HG02759 (cell line): ENCODE measurements at regions not wholly inside any gene's neighbourhood (a gene's known extent, or its start where the extent isn't known, plus 50 kb on each side); places are given as distances from the start of the nearest gene placed in this dataset.
"Not testable (repeated sequence)": the region's sequence is repeated elsewhere in the genome, so short reads cannot be mapped to it uniquely, and the experiment has no call there.

ENCODE experiments used
- ATAC-seq: cut with Tn5 transposase; IDR thresholded peaks from one replicate; pipeline ENCODE4 v1.9.1; 2021; ENCODE audit warnings: mild to moderate bottlenecking, moderate library complexity; ENCODE audit not compliant: unreplicated experiment

DNA sequence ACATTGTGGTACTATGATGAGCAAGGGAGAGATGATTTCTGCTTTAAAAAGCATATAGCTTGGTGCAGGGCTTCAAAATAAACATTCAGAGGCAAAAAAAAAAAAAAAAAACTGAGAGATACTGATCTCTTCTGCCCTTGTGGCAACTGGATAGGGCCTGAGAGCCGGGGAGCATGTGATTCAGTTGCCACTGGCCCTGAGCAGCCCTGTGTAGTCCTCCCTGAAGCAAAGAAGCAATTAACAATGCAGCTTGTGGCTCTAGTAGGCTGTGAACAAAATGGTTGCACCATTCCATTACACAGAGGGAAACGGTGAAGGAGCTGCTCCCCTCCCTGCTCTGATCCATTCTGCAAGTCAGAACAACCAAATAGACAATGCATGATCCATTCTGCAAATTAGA lies 347.5 kb upstream of the DAB2 start:
- no peak for ATAC-seq

DNA sequence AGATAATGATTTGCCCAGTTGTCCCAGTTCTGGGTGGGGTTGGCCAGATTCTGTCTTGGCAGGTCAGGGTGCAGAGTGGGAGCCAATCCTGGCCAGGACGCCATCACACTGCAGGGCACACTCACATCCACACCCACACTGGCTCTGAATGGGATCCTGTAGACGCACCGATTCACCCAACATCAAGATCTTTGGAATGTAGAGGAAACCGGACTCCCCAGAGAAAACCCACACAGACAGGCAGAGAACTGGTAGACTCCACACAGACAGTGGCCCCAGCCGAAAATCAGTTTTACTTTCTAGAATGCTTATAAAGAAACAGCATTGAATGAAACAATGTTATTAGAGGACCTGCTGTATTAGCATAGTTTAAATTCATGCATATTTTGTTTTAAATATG lies 343.1 kb upstream of the DAB2 start:
- no peak for ATAC-seq

DNA sequence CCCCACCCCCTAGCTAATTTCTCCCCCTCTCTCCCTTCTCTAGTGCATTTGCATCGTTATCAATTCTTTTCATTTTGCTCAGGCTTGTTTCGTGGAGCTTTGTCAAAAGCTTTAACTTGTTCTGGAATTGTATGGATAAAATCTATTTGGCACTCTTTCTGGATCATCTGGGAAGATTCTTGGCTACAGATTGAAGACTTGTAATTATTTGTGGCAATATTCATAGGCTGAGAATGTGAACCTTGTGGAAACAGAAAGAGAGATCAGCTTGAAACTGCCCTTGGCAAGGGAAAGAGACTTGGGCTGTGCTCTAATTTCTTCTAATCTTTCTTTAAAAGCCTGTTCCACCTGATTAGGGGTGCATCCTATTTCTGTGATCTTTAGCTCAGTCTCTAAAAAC lies 340.6 kb upstream of the DAB2 start:
- no peak for ATAC-seq

DNA sequence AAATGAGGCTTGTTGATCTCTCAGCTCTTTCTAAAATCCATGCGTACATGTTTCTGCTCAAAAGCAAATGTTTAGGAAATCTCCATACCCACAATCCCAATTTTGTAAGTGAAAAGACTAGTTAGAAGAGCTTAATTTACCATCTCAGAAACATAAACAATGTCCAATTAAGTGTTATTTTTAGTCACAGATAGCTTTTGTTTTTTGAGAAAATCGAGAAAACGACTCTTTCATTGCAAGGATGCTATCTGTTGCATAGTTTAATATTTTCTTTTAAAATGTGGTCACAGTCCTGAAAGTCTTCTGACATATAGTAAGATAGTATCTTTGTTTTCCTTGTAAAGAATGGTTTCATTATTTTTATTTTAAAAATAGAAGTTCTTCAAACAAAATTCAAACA lies 338.0 kb upstream of the DAB2 start:
- no peak for ATAC-seq

DNA sequence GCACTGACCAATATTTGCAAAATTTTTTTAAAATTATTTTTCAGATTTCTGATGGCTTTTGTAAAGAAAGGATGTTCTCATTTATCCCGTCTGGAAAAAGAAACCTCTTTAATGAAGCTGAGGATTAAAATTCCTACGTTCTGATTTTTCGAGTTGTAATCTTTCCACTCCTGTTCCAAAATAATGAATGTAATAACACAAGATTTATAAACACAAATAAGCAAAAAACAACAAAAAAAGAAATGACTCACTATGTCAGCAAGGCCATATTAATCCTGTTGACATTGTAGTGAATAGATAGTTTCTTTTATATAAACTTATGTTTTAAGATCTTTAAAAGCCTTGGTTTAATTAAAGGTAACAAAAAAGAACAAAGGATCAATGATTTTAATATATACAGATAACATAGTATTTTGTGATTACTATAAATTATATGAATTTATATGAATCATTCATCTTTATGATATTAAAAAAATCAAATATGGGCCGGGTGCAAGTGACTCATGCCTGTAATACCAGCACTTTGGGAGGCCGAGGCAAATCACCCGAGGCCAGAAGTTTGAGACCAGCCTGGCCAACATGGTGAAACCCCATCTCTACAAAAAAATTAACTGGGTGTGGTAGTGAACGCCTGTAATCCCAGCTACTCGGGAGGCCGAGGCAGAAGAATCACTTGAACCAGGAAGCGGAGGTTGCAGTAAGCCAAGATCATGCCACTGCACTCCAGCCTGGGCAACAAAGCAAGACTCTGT lies 336.6 kb upstream of the DAB2 start:
- ATAC-seq, result no peak

DNA sequence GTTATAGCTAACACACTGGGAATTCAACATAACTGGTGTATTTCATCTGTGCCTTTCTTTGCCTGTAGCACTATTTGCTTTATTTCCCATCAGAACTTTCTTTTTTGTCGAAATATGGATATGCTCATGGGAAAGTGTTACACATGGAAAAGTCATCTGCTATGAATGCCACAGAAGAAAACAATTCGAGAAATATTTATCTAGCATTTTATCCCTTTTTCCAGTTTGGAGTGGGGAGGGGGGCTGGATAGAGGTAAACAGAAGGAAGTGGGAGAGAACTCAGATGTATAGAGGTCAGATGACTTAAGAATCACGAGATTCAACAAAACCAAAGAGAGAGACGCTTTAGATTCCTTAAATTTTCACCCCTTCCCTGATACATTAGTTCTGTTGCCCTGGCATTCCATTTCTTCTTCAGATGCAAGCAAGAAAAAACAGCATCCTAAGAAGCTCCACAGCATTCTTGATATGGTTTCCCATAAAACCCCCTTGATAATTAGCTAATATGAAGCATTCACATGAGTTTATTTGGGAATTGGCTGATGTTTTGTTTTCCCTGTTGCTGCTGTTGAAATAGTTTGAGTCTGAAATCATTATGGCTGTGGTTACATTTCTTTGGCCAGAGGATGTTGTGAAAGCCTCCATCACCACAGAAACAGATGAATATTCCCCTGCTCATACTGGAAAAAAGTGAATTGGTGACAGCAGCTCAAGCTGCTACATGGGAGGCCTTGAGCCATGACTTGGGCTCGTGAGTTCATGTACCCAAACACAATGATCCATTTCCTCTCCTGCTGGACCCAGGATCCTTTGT lies 335.8 kb upstream of the DAB2 start:
- ATAC-seq, result no peak

DNA sequence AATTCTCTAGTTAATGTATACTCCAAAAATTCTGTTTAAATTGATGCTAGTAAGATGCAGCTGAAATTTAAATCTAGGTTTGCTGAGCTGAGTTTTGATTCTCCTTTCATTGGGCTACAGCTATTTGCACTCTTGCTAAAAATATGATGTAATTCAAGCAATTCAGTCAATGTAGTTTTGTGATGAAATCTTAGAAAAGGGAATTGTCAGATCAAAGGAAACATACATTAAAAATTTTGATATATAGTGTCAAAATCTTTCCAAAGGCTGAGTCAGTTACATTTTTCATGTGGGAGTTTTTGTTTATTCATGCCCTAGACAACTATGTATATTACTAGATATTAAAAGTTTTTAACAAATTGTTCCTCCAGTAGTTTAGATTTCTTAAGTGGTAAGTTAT lies 334.9 kb upstream of the DAB2 start:
- no peak for ATAC-seq

DNA sequence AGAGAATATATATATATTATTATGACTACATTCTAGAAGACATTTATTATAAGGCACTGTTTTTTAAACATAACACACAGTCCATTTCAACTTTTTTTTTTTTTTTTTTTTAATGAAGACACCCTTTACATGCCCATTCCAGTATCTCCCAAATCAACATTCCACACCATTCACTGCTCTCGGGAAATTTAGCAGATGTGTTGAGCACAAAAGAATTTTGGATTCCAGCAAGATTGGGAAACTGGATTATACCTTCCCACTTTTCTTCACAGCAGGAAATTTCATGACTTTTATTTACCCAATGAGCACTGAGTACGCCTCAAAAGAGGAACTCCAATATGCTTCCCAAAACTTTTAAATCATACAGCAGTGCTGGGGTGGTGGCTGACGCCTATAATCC lies 333.6 kb upstream of the DAB2 start:
- ATAC-seq, result no peak

DNA sequence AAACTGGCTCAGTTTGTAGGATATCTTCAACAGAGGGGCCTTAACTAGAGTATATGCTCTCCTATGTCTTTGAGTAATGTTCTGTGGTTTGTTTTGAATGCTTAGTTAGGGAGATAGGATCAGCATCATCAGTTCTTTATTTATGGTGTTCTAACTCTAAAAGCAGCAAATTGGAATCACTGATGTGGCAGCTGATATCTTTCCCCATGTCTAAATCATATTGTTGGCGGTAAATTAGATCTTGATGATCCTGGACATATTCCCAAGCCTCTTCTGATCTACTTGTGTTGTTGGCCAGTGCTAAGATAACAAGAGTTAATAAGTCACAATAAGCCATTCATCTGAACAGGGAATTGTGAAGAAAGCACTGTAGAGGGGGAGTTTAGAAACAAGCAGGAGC lies 332.4 kb upstream of the DAB2 start:
- no peak for ATAC-seq

DNA sequence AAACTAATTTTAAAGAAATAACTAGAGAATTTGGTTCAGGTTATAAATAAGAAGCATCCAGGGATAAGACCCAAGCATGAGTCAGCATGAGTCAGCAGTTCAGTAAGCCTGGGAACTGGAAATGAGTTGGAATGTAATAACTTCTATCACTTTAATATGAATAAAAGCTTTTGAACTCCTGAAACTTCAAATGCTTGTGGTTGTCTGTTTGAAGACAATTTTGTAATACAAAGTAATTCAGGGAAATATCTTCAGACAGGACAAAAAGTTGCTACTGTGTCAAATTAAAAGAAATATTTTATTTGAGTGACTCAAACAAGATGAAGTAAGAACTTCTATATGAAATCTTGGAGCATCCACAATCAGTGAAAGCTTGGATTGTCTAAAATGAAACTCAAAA lies 331.2 kb upstream of the DAB2 start:
- ATAC-seq, result no peak

DNA sequence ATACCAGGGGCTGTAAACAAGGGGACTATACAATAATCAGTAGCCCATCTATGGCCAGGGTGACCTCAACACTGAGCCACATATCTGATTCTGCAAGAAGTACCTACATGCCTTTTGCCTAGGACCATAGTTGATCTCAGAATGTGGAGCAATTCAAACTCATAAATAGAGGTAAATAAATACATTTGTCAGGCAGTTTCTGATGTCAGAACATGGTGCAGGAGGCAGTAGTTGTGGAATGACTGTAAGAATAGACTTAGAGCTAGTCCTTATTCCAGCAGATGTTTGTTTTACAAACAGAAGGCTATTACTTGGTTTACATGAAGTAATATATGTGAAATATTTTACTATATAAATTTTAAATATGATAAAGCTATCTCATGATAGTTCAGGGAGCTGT lies 330.7 kb upstream of the DAB2 start:
- ATAC-seq, result no peak

DNA sequence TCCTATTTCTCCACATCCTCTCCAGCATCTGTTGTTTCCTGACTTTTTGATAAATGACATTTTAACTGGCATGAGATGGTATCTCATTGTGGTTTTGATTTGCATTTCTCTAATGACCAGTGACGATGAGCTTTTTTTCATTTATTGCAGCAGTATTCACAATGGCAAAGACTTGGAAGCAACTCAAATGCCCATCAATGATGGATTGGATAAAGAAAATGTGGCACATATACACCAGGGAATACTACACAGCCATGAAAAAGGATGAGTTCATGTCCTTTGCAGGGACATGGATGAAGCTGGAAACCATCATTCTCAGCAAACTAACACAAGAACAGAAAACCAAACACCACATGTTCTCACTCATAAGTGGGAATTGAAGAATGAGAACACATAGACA lies 329.0 kb upstream of the DAB2 start:
- ATAC-seq, result not testable (repeated sequence)

DNA sequence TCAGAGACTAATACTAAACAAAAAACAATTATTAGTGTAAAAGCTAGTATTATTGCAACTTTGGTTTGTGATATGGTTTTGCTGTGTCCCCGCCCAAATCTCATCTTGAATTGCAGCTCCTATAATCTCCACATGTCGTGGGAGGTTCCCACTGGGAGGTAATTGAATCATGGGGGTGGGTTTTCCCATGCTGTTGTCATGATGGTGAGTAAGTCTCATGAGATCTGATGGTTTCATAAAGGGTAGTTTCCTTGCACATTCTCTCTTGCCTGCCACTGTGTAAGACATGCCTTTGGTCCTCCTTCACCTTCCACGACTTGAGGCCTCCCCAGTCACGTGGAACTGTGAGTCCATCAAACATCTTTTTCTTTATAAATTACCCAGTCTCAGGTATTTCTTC lies 325.9 kb upstream of the DAB2 start:
- ATAC-seq, result no peak

DNA sequence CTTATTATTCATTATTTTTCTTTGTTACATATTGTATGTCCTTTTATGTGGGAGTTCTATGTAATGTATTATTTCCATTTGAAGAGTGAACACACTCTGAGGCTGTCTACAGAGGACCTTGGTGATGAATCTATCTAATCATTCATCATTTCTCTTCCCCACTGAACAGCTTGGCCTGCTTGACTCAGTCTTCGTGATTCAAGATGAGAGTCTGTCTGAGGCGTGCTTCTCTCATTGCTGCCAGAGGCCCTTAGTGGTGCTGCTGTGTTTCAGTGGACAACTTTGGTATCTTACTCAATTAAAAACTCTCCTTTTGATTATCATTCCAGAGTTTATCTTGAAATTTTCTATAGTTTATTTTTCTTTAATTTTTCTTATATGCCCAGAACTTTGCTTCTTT lies 318.1 kb upstream of the DAB2 start:
- no peak for ATAC-seq

DNA sequence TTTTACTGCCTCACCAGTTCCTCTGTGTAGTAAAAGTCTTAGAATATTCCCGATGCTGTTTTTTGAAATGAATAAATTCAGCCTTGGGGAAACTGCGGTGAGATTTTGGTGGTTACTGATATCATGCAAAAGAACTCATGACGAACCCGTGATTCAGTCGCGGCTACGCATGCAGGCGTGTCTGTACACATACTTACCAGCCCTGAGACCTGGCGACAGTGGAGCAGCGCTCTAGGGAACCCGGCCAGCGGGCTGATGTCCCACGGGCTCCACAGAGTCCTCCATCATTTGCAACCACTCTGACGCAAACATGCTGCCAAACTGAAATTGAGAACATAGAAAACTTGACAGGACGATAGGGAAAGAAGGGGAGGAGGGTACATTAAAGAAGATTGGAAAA lies 315.6 kb upstream of the DAB2 start:
- no peak for ATAC-seq

DNA sequence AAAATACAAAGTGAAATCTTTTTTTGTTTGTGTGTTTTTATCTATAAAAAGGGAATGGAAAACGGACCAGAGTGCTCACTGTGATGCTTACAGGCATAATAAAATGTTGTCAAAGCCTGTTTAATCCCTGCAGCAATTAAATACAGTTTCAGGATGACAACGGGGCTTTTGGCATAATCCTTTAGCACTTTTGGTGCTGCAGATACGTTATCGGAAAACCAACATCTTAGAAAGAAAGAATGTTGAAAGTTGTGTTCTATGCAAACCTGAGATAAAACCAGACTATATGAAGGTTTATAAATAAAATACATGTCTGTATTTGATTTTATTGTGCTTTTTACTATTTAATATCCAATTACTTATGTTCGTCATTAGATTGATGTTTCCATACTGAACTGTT lies 307.4 kb upstream of the DAB2 start:
- no peak for ATAC-seq

DNA sequence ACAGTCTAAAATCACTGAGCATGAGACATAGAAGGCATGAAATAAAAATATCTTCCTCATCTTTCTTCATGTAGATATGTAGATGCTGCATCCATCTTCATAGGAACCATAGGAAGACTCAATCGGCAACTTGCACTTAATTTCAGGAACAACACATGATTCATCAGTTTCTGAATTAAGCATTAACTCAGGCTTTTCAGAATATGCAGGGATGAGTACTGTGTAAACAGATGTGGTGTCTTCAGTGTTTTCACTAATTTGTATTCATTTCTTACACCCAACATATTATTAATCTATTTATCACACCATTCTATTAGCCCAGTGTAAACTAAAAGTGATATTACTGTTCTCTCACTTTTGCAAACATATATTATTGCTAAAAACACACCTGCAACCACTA lies 305.9 kb upstream of the DAB2 start:
- ATAC-seq, result no peak

DNA sequence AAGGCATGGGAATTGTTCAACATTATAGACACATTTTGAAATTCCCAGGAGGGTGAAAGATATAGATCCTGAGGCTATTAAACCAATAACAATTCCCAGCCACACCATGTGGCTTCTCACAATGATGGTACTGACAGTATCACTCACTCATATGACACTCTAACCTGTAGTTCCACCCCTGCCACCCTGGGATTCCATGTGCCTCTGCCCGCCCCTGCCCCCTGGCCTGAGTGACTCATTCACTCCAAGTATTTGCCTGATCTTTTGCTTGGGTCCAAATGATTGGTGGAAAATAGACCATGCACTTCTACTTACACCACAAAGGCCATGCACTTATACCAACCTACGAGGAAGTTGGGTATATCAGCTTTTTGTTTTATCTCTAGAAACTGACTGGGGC lies 305.2 kb upstream of the DAB2 start:
- ATAC-seq, result no peak

DNA sequence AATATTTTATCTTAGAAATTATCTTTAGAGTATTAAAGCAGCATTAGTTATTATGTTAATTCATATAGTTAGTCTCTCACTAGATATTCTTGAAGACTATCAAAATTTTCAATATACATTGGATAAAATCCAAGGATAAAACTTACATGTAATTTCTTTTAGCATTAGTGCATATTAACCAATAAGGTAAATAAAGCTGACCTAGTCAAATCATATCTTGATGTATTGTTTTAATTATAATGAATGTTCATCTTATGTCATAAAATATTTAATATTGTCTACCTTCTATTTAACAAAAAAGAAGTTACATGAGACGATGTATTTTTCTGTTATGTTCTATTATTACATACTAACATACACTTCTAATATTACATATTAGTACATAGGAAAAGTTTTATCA lies 301.7 kb upstream of the DAB2 start:
- no peak for ATAC-seq

DNA sequence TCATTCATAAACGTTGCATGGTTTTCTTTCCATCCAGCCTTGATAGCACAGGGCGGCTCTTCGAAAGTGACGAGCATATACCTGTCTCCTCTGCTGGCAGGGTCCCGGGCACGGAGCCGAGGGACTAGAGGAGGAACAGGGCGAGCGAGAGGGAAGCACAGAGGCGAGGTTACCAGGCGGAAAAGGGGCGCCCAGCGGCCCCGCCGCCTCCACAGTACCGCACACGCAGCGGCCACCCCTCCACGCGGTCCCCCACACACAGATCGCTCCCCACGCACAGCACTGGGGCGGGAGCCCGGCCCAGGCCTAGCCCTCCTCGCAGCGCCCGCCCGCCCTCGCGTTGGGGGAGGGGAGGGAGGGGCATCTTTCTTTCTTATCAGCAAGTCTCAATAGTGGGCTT lies 296.6 kb upstream of the DAB2 start:
- no peak for ATAC-seq

DNA sequence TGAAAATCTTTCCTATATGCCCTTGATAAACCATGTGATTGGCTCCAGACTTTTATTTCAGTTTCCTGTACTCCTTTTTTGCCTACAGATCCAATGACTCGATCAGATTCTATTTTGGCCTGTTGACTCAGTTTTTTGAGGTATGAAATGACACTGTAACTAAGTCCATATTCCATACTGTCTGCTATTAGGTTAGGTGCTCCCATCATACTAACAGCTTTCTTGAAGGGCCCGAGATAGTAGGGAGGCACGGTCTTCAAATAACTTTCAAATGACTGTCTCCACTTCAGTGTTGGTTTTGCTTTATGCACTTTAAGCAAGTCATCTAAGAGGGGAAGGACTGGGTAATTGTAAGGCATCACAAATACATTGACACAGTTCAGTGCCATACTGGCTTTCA lies 295.4 kb upstream of the DAB2 start:
- no peak for ATAC-seq

DNA sequence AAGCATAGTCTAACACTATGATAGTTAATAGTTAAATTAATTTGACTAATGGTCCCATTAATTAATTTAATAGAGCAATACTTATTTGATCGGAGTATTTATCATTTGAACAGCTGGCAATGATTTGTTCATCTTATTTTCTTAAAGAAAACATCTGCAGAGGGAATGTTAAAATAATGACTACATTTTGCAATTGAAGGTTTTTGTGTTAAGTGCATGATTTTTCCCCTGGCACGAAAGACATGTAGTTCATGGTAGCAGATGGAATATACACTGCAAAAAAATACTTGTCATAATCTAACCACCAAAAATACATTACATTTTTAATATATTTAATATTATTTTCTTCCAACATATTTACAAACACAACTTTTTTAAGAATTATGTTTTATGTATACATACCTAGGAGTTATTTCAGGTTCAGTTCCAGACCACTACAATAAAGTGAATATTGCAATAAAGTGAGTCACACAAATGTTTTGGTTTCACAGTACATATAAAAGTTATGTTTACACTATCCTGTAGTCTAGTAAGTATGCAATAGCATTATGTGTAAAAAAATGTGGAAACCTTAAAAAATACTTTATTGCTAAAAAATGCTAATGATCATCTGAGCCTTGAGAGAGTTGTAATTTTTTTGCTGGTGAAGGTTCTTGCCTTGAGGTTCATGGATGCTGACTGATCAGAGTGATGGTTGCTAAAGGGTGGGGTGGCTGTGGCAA lies 292.6 kb upstream of the DAB2 start:
- ATAC-seq, result no peak
